OCI-LY1 (cell line): ENCODE measurements at regions not wholly inside any gene's neighbourhood (a gene's known extent, or its start where the extent isn't known, plus 50 kb on each side); places are given as distances from the start of the nearest gene placed in this dataset.

ENCODE experiments used
- EZH2 ChIP-seq: fragments of 200-600 bp; sonication (generic), shearing (Covaris generic); IDR thresholded peaks from 2 replicates; pipeline ENCODE4 v1.8.0; 2017; ENCODE audit warnings: borderline replicate concordance, mixed run types, mild to moderate bottlenecking, antibody characterized with exemption, low read length, moderate library complexity, mixed read lengths
- TF ChIP-seq, protein P1 (sequence below): fragments of 200-600 bp; sonication (generic), shearing (Covaris generic); IDR thresholded peaks from 2 replicates; pipeline ENCODE4 v1.5.1; 2017; ENCODE audit warnings: mild to moderate bottlenecking, antibody characterized with exemption, low read length, moderate library complexity, mixed read lengths

DNA sequence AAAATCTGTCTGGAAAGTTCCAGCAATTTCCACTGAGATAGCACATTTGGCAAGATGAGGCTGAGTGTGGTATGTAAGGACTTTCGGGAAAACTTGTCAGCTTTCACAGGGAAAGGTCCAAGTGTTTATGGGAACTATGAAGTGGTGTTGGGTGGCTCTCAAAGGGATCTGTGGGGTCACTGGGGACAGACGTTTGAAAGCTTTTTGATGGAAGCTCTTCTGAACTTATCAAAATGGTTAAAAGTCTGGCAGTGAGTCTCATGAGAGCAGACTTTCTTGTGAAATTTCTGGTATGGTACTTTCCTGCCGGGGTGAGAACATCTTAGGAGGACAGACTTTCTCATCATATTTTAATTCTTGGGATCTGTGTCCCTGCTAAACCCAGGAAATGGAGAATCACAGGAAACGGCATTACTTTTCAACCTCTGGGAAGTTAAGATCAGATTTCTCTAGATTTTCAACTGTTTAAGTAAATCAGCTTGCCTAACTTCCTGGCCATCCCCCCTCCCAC is 546.3 kb upstream of the ZEB2 start:
- TF ChIP-seq, protein P1, sequence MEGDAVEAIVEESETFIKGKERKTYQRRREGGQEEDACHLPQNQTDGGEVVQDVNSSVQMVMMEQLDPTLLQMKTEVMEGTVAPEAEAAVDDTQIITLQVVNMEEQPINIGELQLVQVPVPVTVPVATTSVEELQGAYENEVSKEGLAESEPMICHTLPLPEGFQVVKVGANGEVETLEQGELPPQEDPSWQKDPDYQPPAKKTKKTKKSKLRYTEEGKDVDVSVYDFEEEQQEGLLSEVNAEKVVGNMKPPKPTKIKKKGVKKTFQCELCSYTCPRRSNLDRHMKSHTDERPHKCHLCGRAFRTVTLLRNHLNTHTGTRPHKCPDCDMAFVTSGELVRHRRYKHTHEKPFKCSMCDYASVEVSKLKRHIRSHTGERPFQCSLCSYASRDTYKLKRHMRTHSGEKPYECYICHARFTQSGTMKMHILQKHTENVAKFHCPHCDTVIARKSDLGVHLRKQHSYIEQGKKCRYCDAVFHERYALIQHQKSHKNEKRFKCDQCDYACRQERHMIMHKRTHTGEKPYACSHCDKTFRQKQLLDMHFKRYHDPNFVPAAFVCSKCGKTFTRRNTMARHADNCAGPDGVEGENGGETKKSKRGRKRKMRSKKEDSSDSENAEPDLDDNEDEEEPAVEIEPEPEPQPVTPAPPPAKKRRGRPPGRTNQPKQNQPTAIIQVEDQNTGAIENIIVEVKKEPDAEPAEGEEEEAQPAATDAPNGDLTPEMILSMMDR: no peak
- no peak for TF ChIP-seq EZH2
